ENCODE measurements at regions not wholly inside any gene's neighbourhood (a gene's known extent, or its start where the extent isn't known, plus 50 kb on each side); places are given as distances from the start of the nearest gene placed in this dataset.

DNA sequence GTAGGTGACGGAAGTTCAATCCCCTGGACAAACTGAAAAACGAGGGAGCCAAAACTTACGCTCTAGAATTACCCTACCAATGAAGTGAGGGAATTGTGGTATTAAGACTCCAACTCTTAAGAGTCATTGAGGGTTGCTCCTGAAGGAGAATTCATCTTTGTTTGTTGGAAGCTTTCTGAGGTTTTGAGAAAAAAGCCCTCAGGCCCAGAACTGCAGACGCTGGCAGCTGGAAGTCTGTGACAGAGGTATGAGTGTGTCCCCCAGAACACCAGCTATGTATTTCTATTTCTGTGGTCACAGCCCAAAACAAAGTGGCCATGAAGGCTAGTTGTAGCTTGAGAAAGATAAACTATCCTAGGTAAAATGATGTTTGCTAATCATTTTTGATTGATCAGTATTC, 438.8 kb upstream of the B3GALT2 start:
- DNase-seq = no peak

DNA sequence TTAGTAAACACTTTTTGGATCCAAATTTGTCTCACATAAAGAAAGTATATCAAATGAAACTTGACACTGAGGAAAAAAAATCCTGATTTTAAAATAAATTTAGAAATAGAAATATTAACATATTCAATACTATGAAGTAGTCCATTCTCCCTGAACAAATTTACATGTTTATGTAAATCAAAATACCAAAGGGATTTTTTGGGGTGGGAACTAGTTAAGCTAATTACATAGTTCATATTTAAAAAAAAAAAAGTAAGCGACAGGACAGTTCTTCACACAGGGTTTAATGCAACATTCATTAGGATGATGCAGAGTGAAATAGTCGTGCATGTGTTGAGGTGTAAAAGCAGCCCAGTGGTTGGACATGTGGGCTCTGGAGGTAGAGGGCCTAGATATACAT, 433.5 kb upstream of the B3GALT2 start:
- DNase-seq = no peak

DNA sequence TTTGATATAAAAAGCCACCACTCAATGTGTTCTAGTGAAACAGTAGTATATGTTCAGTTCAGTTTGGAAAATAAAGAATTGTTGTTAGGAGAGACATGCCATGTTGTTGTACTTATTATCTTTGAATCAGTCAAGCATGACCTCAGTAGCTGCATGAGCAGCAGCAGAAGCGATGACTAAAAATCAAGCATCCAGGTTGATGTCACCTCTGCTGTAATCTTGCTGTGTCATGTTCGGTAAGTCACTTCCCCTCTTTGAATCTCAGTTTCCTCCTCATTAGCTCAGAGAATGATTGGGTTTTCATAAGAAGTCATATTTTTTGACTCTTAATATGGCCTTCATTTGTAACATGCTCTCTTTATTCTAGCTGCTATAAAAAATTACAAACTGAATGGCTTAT, 428.4 kb upstream of the B3GALT2 start:
- DNase-seq = peak in 1 of 5 donors; percentile 67

DNA sequence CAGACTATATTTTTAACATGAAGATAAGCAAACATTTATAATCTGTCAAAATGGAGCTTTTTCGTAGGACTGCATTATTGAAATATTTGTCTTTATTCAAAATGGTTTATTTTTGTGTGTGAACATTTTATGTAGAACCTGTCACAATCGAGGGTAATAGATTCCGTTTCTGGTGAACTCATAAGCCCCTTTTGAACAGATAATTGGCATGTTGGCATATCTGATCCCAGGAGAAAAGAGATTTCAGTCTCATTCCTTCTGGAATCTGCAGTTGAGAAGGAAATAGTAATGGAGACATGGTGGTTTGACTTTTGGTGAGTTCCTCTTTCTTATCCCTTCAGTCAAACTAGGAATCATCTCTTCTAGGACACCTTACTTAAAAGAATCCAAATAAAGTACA, 427.9 kb upstream of the B3GALT2 start:
- DNase-seq = no peak

DNA sequence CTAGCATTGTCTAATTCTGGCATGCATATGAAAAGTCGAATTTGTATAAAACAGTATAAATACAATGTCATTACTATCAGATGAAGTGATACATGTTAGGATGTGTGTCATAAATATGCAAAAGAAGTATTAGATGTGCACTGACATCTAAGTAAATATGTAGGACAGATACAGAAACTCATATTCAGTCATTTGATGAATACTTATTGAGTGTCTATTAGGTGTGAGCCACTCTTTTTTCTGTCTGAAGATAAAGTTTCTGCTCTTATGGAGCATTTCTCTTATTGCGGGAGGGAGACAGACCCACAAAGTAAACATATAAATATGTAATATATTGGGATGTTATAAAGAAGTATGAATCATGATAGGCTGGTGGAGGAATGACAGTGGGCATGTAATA, 426.6 kb upstream of the B3GALT2 start:
- DNase-seq = no peak

DNA sequence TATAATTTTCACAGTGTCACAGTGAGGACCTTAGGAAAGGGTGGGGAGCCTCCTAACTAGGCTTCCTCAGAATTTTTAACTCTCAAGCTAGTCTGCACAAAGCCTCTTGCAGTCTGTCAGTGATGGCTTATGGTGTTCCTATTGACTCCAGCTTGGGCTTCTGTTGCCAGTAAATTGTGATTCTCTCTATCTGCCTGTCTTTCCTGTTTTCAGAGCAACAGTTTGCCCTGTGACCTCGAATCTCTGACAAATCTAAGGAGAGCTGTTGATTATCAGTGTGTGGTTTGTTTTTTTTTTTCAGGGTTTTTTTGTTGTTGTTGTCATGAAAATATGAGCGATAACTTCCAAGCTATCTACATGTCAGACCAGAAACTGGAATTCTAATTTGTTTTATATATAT, 423.2 kb upstream of the B3GALT2 start:
- no peak for DNase-seq

DNA sequence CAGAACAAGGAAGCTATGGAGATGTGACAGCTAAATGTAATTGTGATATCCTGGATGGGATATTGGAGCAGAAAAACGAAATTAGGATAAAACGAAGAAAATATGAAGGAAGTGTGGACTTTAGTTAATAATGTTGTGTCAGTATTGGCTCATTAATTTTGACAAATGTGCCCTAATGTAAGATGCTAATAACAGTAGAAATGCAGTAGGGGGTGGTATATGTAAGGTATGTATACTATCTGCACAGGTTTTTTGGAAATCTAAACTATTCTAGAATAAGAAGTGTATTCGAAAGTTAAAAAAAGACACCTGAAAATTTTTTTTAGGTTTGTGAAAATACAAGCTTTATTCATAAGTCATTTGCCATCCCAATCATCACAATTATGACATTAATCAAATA, 421.4 kb upstream of the B3GALT2 start:
- no peak for DNase-seq

DNA sequence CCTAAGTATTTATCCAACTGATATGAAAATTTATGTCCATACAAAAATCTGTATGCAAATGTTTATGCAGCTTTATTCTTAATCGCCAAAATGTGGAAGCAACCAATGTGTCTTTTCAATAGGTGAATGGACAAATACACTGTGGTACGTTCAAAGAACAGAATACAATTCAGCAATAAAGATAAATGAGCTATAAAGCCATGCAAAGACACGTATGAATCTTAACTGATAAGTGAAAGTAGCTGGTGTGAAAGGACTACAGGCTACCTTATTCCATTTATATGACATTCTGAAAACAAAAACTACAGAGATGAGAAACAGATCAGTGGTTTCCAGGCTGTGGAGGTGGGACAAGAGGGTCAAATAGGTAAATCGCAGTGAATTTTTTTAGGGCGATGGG, 419.6 kb upstream of the B3GALT2 start:
- no peak for DNase-seq

DNA sequence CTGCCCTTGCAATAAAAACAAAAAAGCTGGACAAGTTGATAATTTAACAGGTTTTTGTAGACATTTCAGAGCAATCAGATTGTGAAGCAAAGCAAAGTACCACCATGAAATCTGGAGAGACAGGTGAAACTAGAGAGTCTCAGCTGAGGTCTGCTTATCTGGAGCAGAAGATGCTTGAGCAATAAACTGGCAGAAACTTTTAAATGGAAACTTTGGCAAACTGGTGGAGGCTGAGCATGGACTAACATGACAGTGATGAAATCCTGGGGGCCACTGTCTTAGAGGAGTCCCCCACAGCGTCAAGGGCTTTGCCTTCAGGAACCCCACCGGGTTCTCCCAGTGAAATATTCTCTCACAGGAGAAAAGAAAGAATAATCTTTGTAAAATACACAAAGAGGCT, 416.3 kb upstream of the B3GALT2 start:
- no peak for DNase-seq

DNA sequence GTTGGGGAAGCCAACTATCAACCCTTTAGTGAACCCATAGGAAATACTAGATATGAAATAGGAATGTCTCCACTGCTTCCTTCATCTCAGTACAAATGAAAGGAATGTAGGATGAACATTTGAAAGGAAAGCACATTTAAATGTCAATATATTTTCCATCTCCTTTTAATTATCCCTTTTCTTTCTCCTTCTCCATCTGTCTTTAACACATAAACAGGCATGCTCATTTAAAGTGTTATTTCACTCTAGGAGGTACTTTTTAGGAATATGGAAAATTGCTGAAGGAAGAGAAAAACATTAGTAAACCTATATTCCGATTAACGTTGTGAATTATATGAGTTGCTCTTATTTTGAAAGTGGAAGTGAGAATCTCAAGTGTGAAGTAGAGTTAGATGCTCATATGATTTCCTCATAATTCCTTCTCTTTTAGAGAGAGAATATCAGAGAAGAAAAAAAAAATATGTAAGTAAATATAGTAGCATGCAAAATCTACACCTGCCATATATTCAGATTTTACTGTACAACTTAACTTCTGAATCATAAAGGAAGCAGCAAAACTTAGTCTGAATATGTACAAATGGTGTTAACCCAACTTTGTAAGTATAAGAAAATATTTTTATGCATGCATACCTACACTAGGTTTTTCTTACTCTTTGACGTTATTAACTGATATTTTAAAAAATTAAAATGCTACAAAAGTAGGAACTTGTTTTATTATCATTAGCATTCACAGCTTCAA, 406.9 kb upstream of the B3GALT2 start:
- DNase-seq = no peak

DNA sequence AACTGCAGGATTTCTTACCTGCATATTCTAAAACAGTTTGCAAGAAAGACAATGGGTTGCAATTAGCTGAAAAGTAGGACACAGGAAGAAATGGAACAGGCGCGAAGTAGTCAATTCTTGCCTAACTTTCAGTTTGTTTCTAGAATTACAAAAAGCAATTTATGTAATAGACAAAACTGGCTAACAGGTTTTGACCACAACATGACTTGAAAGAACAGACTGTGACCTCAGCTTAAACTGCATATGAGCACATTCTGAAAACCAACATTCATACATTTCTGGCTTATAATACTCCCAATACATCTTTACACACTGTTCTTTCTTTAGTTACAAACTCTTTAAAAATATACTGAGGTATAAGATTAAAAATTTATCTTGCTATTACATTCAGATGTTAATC, 405.9 kb upstream of the B3GALT2 start:
- peak in 1 of 5 donors; percentile 65 for DNase-seq

DNA sequence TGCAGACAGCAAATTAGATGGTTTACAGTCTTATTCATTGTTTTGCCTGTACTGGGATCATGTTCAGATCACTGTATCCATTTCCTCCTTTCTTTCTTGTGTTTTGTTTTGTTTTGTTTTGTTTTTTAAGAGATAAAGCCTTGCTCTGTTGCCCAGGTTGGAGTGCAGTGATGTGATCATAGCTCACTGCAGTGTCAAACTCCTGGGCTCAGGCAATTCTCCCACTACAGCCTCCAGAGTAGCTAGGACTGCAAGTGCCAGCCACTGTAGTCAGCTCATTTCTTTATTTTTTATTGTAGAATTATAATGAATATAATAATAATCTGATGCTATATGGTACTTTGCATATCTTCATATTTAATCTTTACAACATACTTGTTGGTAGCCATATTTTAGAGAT, 403.7 kb upstream of the B3GALT2 start:
- DNase-seq = no peak

DNA sequence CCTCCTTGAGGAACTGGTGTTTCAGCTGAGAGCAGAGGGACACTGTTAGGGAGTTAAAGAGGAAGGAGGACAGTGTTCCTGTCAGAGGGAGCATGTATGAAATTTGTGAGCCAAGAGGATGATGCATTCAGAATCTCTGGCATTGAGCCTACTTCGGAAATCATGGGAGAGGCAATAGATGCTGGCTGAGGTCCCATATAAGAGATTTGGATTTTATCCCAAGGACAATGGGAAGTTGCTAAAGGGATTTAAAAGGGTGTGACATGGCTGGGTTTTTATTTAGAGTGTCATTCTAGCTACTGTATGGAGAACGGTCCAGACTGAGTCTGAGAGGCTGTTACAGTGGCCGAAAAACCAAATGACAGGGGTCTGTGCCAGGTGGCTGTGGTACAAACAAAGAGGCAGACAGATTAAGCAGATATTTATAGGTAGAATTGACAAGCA, 403.2 kb upstream of the B3GALT2 start:
- DNase-seq = no peak

DNA sequence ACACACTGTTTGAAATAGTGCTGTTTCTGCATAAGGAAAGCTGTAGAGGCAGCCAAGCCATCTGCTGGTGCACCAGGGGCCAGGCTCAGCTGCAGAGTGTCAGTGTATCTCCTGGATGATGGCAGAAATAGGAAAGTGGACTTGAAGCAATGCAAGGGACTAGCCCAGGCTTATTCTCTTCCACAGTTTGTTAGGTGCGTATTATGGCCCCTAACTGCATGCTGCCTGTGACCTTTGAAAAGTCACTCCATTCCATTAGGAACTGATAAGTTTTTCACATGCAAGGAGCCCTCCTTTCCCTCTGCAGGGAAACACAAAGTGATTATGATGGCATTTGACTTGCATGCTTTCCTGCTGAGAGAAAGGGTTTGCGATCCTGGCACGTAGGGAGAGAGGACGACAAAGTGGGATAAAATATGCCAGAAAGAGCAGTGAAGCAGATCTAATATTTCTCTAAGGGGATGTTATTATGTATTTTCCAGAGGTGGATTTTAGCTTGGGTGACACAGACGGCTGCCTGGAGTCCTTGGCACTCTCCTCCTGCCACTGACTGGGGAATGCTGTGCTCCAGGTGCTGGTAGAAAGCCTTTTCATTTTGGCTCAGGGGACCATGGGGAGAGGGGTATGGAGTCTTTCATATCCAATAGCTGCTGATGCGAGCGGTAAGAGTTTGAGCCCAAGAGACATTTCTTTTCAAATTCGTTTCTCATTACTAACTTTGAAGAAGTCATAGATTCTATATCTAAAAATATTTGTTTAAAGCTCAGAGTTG, 402.1 kb upstream of the B3GALT2 start:
- DNase-seq = no peak

DNA sequence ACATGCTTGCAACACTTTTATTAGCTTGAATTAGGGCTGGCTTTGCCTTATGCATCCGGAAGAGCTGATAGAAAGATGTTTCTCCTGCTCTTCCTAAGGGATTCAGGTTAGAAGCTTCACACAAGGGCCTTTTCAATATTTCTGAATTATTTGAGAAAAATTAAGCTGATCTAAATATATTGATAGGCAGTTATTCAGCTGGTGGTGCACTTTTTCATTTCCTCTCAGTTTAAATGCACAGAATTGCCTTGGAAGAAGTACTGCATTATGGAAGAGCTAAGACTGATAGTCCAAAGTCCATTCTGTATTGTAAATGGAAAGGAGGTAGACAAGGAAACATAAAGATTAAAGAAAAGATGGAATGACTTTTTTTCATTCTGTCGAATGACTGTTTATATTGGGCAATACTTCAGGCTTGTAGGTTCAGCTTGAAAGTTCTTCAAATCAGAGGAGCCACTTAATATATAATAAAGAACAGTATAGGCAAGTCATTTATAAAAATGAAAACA, 398.4 kb upstream of the B3GALT2 start:
- DNase-seq = no peak

DNA sequence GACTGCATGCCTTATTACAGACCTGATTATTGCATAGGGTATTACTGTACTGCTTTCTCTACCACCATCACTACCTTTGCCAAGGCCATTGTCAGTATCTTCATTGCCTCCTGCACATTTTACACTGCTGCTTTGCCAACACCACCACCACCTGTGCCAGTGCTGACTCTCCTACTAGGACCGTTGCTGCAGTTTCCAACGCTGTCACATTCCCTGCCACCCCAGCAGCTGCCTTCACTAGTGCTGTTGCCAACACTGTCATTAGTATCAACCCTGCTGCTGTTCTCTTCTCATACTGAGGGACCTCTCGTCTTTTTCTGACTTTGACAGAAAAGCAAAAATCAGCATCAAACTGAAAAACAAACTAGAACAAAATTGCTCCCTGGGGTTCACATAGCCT, 394.9 kb upstream of the B3GALT2 start:
- DNase-seq = no peak

DNA sequence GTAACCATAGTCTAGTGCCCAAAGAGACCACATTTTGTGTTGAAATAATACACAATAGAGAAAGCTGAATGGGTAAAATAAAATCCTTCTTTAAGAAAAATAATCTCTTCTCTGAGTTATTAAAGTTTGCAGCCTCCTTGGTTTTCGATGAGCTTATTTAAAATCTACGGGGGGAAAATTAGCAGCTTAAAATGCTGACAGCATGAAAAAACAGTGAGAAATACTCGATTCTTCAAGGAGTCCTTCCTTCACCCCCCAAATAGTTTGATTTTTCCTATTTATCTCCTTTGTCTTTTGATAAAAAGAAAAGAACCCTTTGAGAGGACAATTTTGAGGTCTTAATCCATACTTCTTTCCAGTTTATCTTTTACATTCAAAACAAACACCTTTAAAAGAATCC, 394.0 kb upstream of the B3GALT2 start:
- no peak for DNase-seq

DNA sequence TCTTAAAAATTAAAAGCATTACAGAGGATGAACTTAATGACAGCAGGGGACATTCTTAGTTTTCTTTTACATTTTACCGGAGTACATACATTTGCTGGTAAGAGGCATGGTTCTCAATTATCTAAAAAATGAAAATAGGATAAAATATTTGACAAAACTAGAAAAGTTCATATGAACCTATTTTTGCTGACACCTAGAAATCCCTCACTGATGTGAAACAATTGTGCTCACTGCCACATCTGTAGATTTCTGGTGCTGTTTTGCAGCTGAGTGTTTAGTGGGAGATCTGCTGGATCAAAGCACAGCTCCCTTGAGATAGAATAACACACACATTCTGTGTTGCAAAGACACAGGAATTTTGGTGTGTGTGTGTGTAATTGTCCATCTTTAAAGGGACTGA, 392.9 kb upstream of the B3GALT2 start:
- DNase-seq = no peak

DNA sequence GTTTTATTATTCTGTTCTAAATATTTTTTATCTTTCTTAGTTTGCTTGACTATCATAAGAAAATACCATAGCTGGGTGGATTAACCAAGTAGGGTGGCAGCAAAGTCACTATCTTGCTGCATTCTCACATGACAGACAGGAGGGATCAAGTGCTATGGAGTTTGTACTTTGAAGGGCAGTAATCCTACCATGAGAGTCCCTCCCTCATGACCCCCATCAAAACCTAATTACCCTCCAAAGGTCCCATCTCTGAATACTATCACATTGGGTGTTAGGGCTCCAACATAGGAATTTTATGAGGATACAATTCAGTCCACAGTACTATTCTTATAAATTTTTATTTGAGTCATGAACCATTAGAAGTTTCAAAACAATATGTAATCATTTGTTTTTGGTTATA, 388.5 kb upstream of the B3GALT2 start:
- no peak for DNase-seq

DNA sequence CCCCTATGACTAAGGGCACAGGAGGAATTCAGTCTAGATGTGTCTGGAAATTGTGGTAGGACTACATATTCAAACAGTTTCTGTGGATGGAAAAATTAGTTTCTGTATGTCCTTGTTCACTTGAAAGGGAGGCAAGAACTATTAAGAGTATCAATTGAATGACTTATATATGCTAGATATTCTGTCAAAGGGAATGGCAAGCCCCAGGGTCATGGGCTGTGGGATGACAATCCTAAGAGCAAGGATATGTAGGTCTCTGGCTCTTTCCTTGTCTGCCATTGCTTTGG, 383.5 kb upstream of the B3GALT2 start:
- DNase-seq = no peak

DNA sequence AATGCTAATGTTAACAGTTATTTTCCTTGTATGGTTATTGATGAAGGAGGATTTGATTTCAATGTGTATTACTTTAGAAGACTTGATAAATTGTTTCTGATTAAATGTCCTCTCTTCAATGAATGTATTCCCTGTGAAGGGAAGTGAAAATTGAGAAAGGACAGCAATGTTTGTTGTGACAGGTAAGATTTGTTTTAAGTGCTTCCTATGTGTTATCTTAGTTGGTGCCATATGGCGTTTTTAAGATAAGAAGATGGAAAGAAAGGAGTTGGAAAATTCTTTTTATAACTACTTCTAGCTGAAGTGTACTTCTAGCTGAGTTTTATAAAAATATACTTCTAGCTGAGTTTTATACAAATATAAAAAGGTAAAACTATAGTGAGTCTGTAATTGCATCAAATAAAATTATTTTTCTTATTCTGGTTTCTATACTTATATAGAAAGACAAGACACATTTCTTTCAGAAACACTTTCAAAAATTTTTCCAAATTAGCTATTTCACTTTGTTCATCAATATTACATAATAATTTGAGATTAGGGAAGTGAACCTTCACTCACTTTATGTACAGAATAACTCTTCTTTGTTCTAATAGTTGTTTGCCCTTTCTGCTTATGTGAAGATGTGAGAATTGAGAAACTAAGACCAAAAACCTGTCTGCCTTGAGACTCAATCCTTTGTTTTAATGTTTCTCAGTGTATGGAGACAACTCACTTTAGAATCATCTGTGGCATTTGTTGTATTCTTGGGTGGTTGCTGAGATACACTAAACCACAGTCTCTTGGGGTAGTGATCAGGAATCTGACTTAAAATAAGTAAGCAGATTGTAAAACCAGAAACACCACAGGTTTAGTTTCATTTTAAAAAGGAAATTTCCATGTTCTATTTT, 382.9 kb upstream of the B3GALT2 start:
- DNase-seq = peak in 1 of 5 donors; percentile 59

DNA sequence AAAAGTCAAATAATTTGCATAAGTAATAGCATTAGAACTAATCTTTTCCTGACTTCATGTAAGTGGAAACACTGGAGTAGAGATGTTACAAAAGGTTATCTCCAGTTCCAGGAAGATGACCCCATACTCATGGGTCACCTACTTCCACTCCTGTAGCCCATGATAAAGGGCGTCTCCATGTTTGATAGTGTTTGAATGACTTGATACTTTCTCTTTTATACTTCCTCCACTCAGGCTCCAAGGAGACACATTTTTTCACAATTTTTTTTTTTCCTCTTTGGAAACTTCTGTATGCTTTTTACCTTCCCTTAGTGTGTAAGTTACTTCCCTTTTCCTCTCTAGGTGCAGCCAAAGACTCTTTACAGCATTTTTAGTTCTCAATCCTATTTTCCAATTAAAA, 382.1 kb upstream of the B3GALT2 start:
- no peak for DNase-seq

DNA sequence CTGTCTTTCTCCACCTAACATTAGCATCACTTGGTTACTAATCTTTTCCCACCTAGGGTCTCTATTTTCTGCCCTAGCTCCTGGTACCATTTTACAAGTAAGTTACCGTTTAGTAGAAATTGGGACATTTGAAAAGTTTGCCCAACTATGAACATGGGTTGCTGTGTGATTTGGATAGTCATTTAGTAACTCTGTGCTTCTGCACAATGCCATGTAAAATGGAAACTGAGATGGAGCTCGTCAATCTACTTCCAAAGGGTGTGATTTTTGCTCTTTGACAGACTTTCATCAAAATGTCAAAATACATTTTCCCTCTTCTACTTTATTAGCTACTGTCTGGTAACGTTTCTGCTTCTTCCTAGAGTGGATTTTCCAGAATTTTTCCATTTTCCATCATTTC, 381.5 kb upstream of the B3GALT2 start:
- DNase-seq = peak in 1 of 5 donors; percentile 21

DNA sequence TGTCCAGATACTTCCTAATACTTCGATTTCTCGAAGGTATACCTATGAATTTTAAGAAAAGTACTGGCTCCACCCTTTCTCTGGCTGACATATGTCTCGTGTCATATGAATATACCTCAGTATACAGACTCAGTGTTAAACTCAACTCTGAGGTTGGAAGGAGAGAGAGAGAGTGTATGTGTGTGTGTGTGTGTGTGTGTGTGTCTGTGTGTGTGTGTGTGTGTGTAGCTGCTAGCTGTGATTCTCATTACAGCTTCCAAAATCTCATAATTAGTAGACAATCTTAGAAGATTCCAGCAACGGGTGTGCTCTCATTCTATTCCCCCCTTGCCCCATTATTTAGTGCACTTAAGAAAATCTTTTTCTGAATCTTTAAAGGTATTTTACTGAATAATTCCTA, 380.3 kb upstream of the B3GALT2 start:
- no peak for DNase-seq
